ENCODE measurements at regions not wholly inside any gene's neighbourhood (a gene's known extent, or its start where the extent isn't known, plus 50 kb on each side); places are given as distances from the start of the nearest gene placed in this dataset.

GRCh38 chr4:173777921-173778320 is 247.9 kb upstream of the HAND2 start:
- Histone ChIP-seq H3K4me1 (no peaks in the 10 kb centered on the region), H3K27me3 (no peaks in the 10 kb centered on the region), H3K4me3 (no peak overlapping the region), H3K36me3 (no peaks in the 10 kb centered on the region), H3K9me3 (peaks cover 0 to 23% (median 0%) of the 10 kb centered on the region in 12 donors), H3K27ac (no peak overlapping the region)
- 60 to 83% (median 77%) methylated on average over 2 of the region's 2 CpGs for whole genome bisulfite sequencing, 4 donors
- DNase-seq = no peak
- TF ChIP-seq POLR2A (IDR thresholded peaks at IDR 0.05) (no peak), CTCF (IDR thresholded peaks at IDR 0.05) (no peak)
- no peak for ATAC-seq
- intact Hi-C loops (cut with DNase I) = no loop called here

GRCh38 chr4:173777421-173777820 is 247.4 kb upstream of the HAND2 start:
- no peak for ATAC-seq
- Histone ChIP-seq H3K27ac (no peak overlapping the region), H3K36me3 (no peaks in the 10 kb centered on the region), H3K4me3 (no peak overlapping the region), H3K9me3 (peaks cover 0 to 23% (median 0%) of the 10 kb centered on the region in 12 donors), H3K4me1 (no peaks in the 10 kb centered on the region), H3K27me3 (no peaks in the 10 kb centered on the region)
- DNase-seq = no peak
- no peak for TF ChIP-seq CTCF (IDR thresholded peaks at IDR 0.05)
- no peak for TF ChIP-seq POLR2A (IDR thresholded peaks at IDR 0.05)
- WGBS, 4 donors = 81 to 100% (median 88%) methylated on average over 4 of the region's 4 CpGs
- intact Hi-C loops (cut with DNase I) = no loop called here

DNA sequence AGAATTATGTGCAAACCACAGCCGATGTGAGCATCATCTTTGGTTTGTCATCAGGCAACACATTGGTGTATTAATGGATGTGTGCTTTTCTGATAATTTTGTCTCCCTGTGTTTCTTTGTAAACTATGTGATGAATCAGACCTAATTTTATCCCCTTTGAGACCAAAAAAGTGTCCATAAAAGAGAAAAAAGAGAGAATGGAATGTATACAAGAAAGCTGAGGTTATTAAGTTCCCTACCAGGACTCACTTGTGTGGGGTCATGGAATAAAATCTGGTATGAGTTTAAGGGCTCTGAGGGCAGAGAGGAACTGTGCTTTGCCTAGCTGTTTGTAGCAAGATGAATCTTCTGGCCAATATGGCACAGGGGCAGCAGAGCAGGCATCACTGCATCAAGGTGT is 239.5 kb upstream of the HAND2 start:
- Histone ChIP-seq H3K36me3 (no peaks in the 10 kb centered on the region), H3K27ac (no peak overlapping the region), H3K4me3 (no peak overlapping the region), H3K9me3 (peaks cover 0 to 9% (median 0%) of the 10 kb centered on the region in 12 donors), H3K27me3 (no peaks in the 10 kb centered on the region), H3K4me1 (no peaks in the 10 kb centered on the region)
- intact Hi-C loops (cut with DNase I) = loop anchor here in 2 of 10 donors (10.0 kb wide), 2 partner anchors 355 to 455 kb away; no protein-coding TSS in a partner anchor
- ATAC-seq (no peak), DNase-seq (no peak)
- WGBS, 4 donors = 81 to 91% (median 91%) methylated on average over 1 of the region's 1 CpG
- no peak for TF ChIP-seq POLR2A (IDR thresholded peaks at IDR 0.05)
- no peak for TF ChIP-seq CTCF (IDR thresholded peaks at IDR 0.05)

DNA sequence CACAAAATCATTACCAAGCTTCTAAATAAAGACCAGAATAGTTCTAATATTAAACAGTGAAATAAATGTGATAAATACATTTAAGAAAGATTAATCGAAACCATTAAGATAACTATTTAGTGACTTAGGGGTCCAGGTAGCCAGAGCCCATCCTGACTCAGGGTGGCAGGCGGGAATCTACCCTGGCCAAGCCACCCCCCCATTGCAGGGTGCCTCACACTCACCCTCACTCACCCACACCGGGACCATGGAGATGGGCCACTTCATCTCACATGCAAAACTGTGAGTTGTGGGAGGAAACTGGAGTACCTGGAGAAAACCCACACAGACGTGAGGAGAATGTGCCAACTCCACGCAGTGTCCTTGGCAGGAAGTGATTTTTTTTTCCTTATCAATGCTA is 237.6 kb upstream of the HAND2 start:
- no peak for DNase-seq
- intact Hi-C loops (cut with DNase I) = loop anchor here in 2 of 10 donors (10.0 kb wide), 2 partner anchors 357 to 453 kb away; no protein-coding TSS in a partner anchor
- 72 to 78% (median 77%) methylated on average over 5 of the region's 5 CpGs for WGBS, 4 donors

More for the DNA sequence above, 237.6 kb upstream of the HAND2 start:
- no peak for ATAC-seq
- Histone ChIP-seq H3K27me3 (no peaks in the 10 kb centered on the region), H3K9me3 (no peaks in the 10 kb centered on the region), H3K4me3 (no peak overlapping the region), H3K36me3 (no peaks in the 10 kb centered on the region), H3K27ac (no peak overlapping the region), H3K4me1 (peaks cover 0 to 7% (median 0%) of the 10 kb centered on the region in 12 donors)
- TF ChIP-seq CTCF (IDR thresholded peaks at IDR 0.05) = no peak

Measured in heart left ventricle (tissue), 16 donors.